Fibroblast of villous mesenchyme (primary cell): ENCODE measurements at regions not wholly inside any gene's neighbourhood (a gene's known extent, or its start where the extent isn't known, plus 50 kb on each side); places are given as distances from the start of the nearest gene placed in this dataset.

Experiments
- DNase-seq: peaks from one replicate; pipeline ENCODE4 v3.0.0-alpha.2; 2010; ENCODE audit warnings: low read depth
- H3K4me3 ChIP-seq: 2 replicates; pipeline ENCODE4 v1.5.1; 2011; ENCODE audit warnings: low read depth, mild to moderate bottlenecking, low read length
- CTCF ChIP-seq: IDR thresholded peaks from 2 replicates; pipeline ENCODE4 v1.5.1; 2012; ENCODE audit warnings: low read depth, mild to moderate bottlenecking, low read length; ENCODE audit not compliant: insufficient read depth

- no peak overlapping the region for H3K4me3 ChIP-seq
- DNase-seq, result no peak
- TF ChIP-seq CTCF, result no peak
These were observed 277.3 kb downstream of the GALR1 start for GRCh38 chr18:77526962-77527361.

GRCh38 chr18:77528872-77529271 lies 279.2 kb downstream of the GALR1 start:
- DNase-seq, result no peak
- no peak overlapping the region for H3K4me3 ChIP-seq
- TF ChIP-seq CTCF, result no peak

- H3K4me3 ChIP-seq, result no peak overlapping the region
- no peak for TF ChIP-seq CTCF
- no peak for DNase-seq
These were observed 280.0 kb downstream of the GALR1 start for GRCh38 chr18:77529492-77530176.

- no peak overlapping the region for H3K4me3 ChIP-seq
- TF ChIP-seq CTCF, result no peak
- DNase-seq, result no peak
These were observed 281.1 kb downstream of the GALR1 start for GRCh38 chr18:77530732-77531131.

- no peak for TF ChIP-seq CTCF
- no peak overlapping the region for H3K4me3 ChIP-seq
- DNase-seq, result no peak
These were observed 290.2 kb downstream of the GALR1 start for GRCh38 chr18:77539860-77540259.

GRCh38 chr18:77544792-77545191 lies 295.1 kb downstream of the GALR1 start:
- no peak for DNase-seq
- TF ChIP-seq CTCF, result no peak
- H3K4me3 ChIP-seq, result no peak overlapping the region

GRCh38 chr18:77547757-77548156 lies 298.1 kb downstream of the GALR1 start:
- DNase-seq, result no peak
- no peak overlapping the region for H3K4me3 ChIP-seq
- no peak for TF ChIP-seq CTCF
